Subcutaneous abdominal adipose tissue (tissue), 5 donors: ENCODE measurements at regions not wholly inside any gene's neighbourhood (a gene's known extent, or its start where the extent isn't known, plus 50 kb on each side); places are given as distances from the start of the nearest gene placed in this dataset.

Experiments
- H3K27ac ChIP-seq: one replicate; pipeline ENCODE4 v1.7.0; 2013; ENCODE audit warnings: low read depth, mild to moderate bottlenecking, inconsistent platforms, low read length, moderate library complexity
- H3K27me3 ChIP-seq, 5 donors: one replicate each; pipeline ENCODE4 v1.7.0; 2013; ENCODE audit warnings: low read length in 5 of 5, inconsistent platforms in 1 of 5; ENCODE audit not compliant: control insufficient read depth in 5 of 5, insufficient read depth in 4 of 5
- H3K36me3 ChIP-seq, 5 donors: one replicate each; pipeline ENCODE4 v1.7.0; 2013; ENCODE audit warnings: low read length in 5 of 5; ENCODE audit not compliant: control insufficient read depth in 5 of 5, insufficient read depth in 5 of 5
- H3K4me1 ChIP-seq, 5 donors: one replicate each; pipeline ENCODE4 v1.7.0; 2013; ENCODE audit warnings: low read length in 5 of 5, mild to moderate bottlenecking in 3 of 5, moderate library complexity in 1 of 5; ENCODE audit not compliant: control insufficient read depth in 5 of 5, insufficient read depth in 5 of 5
- H3K4me3 ChIP-seq, 5 donors: one replicate each; pipeline ENCODE4 v1.7.0; 2013; ENCODE audit warnings: low read length in 5 of 5, low read depth in 1 of 5
- H3K9ac ChIP-seq, 5 donors: one replicate each; pipeline ENCODE4 v1.7.0; 2013; ENCODE audit warnings: low read length in 5 of 5, mild to moderate bottlenecking in 4 of 5, moderate library complexity in 3 of 5
- H3K9me3 ChIP-seq, 5 donors: one replicate each; pipeline ENCODE4 v1.7.0; 2013; ENCODE audit warnings: low read length in 5 of 5; ENCODE audit not compliant: control insufficient read depth in 5 of 5
- donor health status: healthy.
- donor health status: healthy.
- donor health status: healthy.
- donor health status: healthy.
- donor health status: healthy.

GRCh38 chr10:7467031-7467667, 56.3 kb upstream of the SFMBT2 start:
- H3K36me3 ChIP-seq = no peaks in the 10 kb centered on the region

GRCh38 chr10:7464691-7465090, 53.9 kb upstream of the SFMBT2 start:
- no peaks in the 10 kb centered on the region for H3K9me3 ChIP-seq
- no peak overlapping the region for H3K27ac ChIP-seq
- peaks cover 0 to 4% (median 0%) of the 10 kb centered on the region in 5 donors for H3K4me1 ChIP-seq
- no peak overlapping the region for H3K4me3 ChIP-seq
- no peaks in the 10 kb centered on the region for H3K27me3 ChIP-seq
- H3K36me3 ChIP-seq = no peaks in the 10 kb centered on the region
- no peak overlapping the region for H3K9ac ChIP-seq

More at GRCh38 chr10:7467031-7467667, 56.3 kb upstream of the SFMBT2 start:
- peaks cover 0 to 7% (median 4%) of the 10 kb centered on the region in 5 donors for H3K4me1 ChIP-seq
- H3K9ac ChIP-seq = no peak overlapping the region
- no peaks in the 10 kb centered on the region for H3K9me3 ChIP-seq
- H3K27ac ChIP-seq = no peak overlapping the region
- H3K27me3 ChIP-seq = no peaks in the 10 kb centered on the region
- H3K4me3 ChIP-seq = no peak overlapping the region
